Cardiac muscle cell (in vitro differentiated cells and primary cell): ENCODE measurements at regions not wholly inside any gene's neighbourhood (a gene's known extent, or its start where the extent isn't known, plus 50 kb on each side); places are given as distances from the start of the nearest gene placed in this dataset.
A peak's percentile ranks its signal among the peaks of the same experiment; 100 is the strongest.

ENCODE experiments used
- DNase-seq, 2 donors: peaks; one replicate each; pipeline versions ENCODE4 v3.0.0 to v3.0.0-alpha.2; 2010 to 2017; ENCODE audit warnings: low read depth in 1 of 2, low spot score in 1 of 2
- H3K27ac ChIP-seq: fragments of 200-600 bp; sonication (generic); 2 replicates; pipeline ENCODE4 v1.5.1; 2016
- H3K27me3 ChIP-seq: fragments of 200-600 bp; sonication (generic); 2 replicates; pipeline ENCODE4 v1.6.0; 2016; ENCODE audit warnings: control low read depth
- H3K36me3 ChIP-seq: fragments of 200-600 bp; sonication (generic); 2 replicates; pipeline ENCODE4 v1.5.1; 2016; ENCODE audit warnings: control low read depth
- H3K4me1 ChIP-seq: fragments of 200-600 bp; sonication (generic); 2 replicates; pipeline ENCODE4 v1.8.1; 2017; ENCODE audit warnings: low read depth, mild to moderate bottlenecking, mixed run types
- H3K4me3 ChIP-seq: fragments of 200-600 bp; sonication (generic); 2 replicates; pipeline ENCODE4 v1.5.1; 2016; ENCODE audit warnings: mild to moderate bottlenecking
- H3K9me3 ChIP-seq: fragments of 200-600 bp; sonication (generic); 2 replicates; pipeline ENCODE4 v1.5.1; 2017; ENCODE audit warnings: low read depth, mild to moderate bottlenecking, control low read depth
- CTCF ChIP-seq: IDR thresholded peaks from 2 replicates; pipeline ENCODE4 v1.5.1; 2012; ENCODE audit warnings: low read depth, mild to moderate bottlenecking, low read length

DNA sequence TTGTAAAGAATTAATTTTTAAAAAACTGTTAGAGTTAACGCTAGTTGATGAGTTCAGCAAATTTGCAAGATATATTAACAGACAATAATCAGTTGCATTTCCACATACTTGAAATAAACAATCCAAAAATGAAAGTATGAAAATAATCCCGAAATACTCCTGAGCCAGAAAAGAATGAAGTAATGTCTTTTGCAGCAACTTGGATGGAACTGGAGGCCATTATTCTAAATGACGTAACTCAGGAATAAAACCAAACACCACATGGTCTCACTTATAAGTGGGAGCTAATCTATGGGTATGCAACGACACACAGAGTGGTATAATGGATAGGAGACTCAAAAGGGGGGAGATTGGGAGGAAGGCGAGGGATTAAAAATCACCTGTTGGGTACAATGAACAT, 872.9 kb upstream of the GJE1 start:
- TF ChIP-seq CTCF, result no peak
- DNase-seq, result no peak
- Histone ChIP-seq H3K36me3 (no peaks in the 10 kb centered on the region), H3K9me3 (no peaks in the 10 kb centered on the region), H3K27ac (no peak overlapping the region), H3K4me1 (no peaks in the 10 kb centered on the region), H3K27me3 (no peaks in the 10 kb centered on the region), H3K4me3 (no peak overlapping the region)

- H3K9me3 ChIP-seq, result no peaks in the 10 kb centered on the region
- DNase-seq, result no peak
- no peaks in the 10 kb centered on the region for H3K36me3 ChIP-seq
- no peak for TF ChIP-seq CTCF
- no peak overlapping the region for H3K4me3 ChIP-seq
- H3K4me1 ChIP-seq, result no peaks in the 10 kb centered on the region
- no peaks in the 10 kb centered on the region for H3K27me3 ChIP-seq
- no peak overlapping the region for H3K27ac ChIP-seq
Measured at GRCh38 chr6:141259091-141259490, 873.6 kb upstream of the GJE1 start.

GRCh38 chr6:141258516-141258915, 874.2 kb upstream of the GJE1 start:
- Histone ChIP-seq H3K4me3 (no peak overlapping the region), H3K9me3 (no peaks in the 10 kb centered on the region), H3K27ac (no peak overlapping the region), H3K4me1 (no peaks in the 10 kb centered on the region), H3K27me3 (no peaks in the 10 kb centered on the region), H3K36me3 (no peaks in the 10 kb centered on the region)
- TF ChIP-seq CTCF, result no peak
- DNase-seq, result no peak

DNA sequence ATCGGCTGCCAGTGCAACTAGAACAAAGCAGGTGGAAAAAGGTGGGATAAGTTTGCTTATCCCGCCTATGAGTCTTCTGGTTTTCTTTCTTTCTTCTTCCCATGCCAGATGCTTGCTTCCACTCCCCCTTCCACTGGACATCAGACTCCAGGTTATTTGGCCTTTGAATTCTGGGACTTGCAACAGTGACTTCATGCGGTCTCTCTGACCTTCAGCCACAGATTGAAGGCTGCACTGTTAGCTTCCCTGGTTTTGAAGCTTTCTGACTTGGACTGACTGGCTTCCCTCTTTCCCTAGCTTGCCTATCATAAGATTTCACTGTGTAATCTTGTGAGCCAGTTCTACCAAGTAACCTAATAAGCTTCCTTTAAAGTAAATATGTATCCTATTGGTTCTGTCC, 878.4 kb upstream of the GJE1 start:
- H3K9me3 ChIP-seq, result no peaks in the 10 kb centered on the region
- DNase-seq, result no peak

DNA sequence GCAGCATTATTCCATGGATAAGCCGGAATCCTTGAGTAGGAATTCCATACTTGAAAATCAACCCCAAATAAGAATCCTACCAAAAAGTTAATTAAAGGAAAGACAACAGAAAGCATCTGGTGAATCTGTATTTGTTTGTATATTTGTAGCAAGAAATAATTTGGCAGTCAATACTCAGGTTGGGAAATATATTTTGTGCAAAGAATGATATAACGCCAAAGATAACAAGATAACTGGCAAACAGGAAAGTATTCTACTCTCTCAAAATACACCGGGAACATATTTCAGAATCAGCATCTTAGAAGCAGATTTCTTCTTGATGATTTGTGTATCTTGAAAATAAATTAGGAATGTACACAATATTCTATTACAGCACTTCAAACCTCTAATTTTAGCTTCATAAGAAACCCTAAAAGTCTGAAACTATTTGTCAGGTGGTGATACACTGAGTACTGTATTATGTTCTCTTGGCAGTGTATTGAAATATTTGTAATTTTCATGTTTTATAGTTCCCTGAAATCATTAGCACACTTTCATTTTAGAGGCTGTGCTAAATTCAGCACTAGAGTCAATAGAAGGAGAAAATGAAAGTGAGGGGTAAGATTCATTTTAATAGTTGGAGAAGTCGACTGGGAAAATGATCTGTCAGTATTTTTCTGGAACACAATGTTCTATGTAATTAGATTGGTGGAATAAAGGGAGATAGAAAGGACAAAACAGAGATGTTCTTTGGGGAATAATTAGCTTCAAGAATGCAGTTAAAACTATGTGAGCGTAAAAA, 879.7 kb upstream of the GJE1 start:
- DNase-seq, result peak in 1 of 2 donors; percentile 30
- no peaks in the 10 kb centered on the region for H3K27me3 ChIP-seq
- no peak overlapping the region for H3K27ac ChIP-seq
- H3K9me3 ChIP-seq, result no peaks in the 10 kb centered on the region
- no peak for TF ChIP-seq CTCF
- H3K4me3 ChIP-seq, result no peak overlapping the region
- H3K4me1 ChIP-seq, result no peaks in the 10 kb centered on the region
- H3K36me3 ChIP-seq, result no peaks in the 10 kb centered on the region

More for the DNA sequence above, 878.4 kb upstream of the GJE1 start:
- no peak for TF ChIP-seq CTCF
- Histone ChIP-seq H3K36me3 (no peaks in the 10 kb centered on the region), H3K27ac (no peak overlapping the region), H3K4me1 (no peaks in the 10 kb centered on the region), H3K27me3 (no peaks in the 10 kb centered on the region), H3K4me3 (no peak overlapping the region)
